Tibial nerve (tissue), 4 donors: ENCODE measurements at regions not wholly inside any gene's neighbourhood (a gene's known extent, or its start where the extent isn't known, plus 50 kb on each side); places are given as distances from the start of the nearest gene placed in this dataset.

Experiments
- CTCF ChIP-seq, 5 experiments: fragments of 200-600 bp in 3 of 5; fragments of 450-650 bp in 2 of 5; sonication (generic) in 3 of 5; IDR thresholded peaks; one replicate each; pipeline ENCODE4 v1.5.1; 2016 to 2019; ENCODE audit warnings: antibody characterized with exemption in 5 of 5, mild to moderate bottlenecking in 3 of 5, moderate library complexity in 2 of 5
- EP300 ChIP-seq, 2 donors: sonication (generic); formaldehyde crosslinking; IDR thresholded peaks; one replicate each; pipeline ENCODE4 v1.6.1; 2017; ENCODE audit warnings: antibody characterized with exemption in 2 of 2, mild to moderate bottlenecking in 1 of 2
- POLR2A ChIP-seq, 2 donors: fragments of 450-650 bp; IDR thresholded peaks; one replicate each; pipeline ENCODE4 v1.6.1; 2017; ENCODE audit warnings: antibody characterized with exemption in 2 of 2, mild to moderate bottlenecking in 2 of 2, moderate library complexity in 2 of 2

- TF ChIP-seq POLR2A (IDR thresholded peaks at IDR 0.05): no peak
- no peak for TF ChIP-seq CTCF (IDR thresholded peaks at IDR 0.05)
- TF ChIP-seq EP300 (IDR thresholded peaks at IDR 0.05): no peak
Measured at GRCh38 chr6:145261758-145262157, 473.6 kb downstream of the EPM2A start.
